Type B pancreatic cell (in vitro differentiated cells): ENCODE measurements at regions not wholly inside any gene's neighbourhood (a gene's known extent, or its start where the extent isn't known, plus 50 kb on each side); places are given as distances from the start of the nearest gene placed in this dataset.
"Not testable (repeated sequence)": the region's sequence is repeated elsewhere in the genome, so short reads cannot be mapped to it uniquely, and the experiment has no call there.

Experiments used
- DNase-seq: peaks from one replicate; pipeline ENCODE4 v3.0.0; 2021; ENCODE audit warnings: mixed read lengths; ENCODE audit not compliant: unreplicated experiment; ENCODE audit errors: extremely low spot score
- H3K27ac Mint-ChIP-seq: 2 replicates; pipeline ENCODE4 v1.8.0; 2021; ENCODE audit warnings: mild to moderate bottlenecking, mixed read lengths
- H3K27me3 Mint-ChIP-seq: 2 replicates; pipeline ENCODE4 v1.8.0; 2021; ENCODE audit warnings: mixed read lengths
- H3K36me3 Mint-ChIP-seq: 2 replicates; pipeline ENCODE4 v1.8.0; 2021; ENCODE audit warnings: mixed read lengths
- H3K4me1 Mint-ChIP-seq: one replicate; pipeline ENCODE4 v1.8.0; 2021; ENCODE audit warnings: mixed read lengths; ENCODE audit not compliant: unreplicated experiment
- H3K4me3 Mint-ChIP-seq: 2 replicates; pipeline ENCODE4 v1.8.0; 2021; ENCODE audit warnings: mild to moderate bottlenecking, mixed read lengths
- H3K9me3 Mint-ChIP-seq: 2 replicates; pipeline ENCODE4 v1.8.0; 2021; ENCODE audit warnings: mixed read lengths

DNA sequence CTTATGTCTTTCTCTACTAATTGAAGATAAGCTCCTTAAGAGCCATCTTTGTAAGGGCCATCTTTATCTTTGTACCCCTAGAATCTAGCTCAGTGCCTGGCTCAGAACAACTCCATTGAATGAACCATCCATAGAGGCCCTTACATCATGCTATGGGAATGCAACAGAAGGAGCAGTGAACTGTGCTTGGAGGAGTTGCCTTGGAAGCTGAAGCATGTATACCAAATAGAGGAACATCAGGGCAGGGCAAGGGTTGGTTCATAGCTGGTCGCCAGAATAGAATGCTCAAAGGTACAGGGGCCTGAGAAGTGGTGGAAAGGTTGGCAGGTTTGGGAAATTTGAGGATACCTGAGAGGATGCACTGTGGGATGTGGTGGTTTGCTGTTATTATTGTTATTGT, 105.8 kb upstream of the NBPF19 start:
- not testable (repeated sequence) for H3K36me3 Mint-ChIP-seq, H3K9me3 Mint-ChIP-seq, H3K27me3 Mint-ChIP-seq, DNase-seq, H3K27ac Mint-ChIP-seq, H3K4me3 Mint-ChIP-seq, H3K4me1 Mint-ChIP-seq

DNA sequence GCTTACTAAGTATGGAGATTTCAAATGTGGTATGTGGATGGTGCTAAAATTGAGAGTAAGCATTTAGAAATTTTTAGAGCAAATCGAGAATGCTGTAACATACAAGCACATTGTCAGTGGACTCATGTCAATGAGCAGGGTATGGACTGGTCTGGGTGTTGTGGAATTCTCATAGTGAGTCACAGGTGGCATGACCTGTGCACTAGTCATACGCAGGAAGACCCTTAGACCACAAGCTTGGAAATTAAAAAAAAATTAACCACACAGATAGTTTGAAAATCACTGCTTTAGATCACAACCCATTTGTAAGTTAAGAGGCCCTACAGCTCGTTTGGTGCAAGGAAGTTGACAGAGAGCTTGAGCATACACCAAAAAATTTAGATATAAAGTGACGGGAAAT, 102.9 kb upstream of the NBPF19 start:
- H3K36me3 Mint-ChIP-seq, H3K27ac Mint-ChIP-seq, H3K27me3 Mint-ChIP-seq, H3K4me1 Mint-ChIP-seq, H3K4me3 Mint-ChIP-seq, DNase-seq, H3K9me3 Mint-ChIP-seq: not testable (repeated sequence)

DNA sequence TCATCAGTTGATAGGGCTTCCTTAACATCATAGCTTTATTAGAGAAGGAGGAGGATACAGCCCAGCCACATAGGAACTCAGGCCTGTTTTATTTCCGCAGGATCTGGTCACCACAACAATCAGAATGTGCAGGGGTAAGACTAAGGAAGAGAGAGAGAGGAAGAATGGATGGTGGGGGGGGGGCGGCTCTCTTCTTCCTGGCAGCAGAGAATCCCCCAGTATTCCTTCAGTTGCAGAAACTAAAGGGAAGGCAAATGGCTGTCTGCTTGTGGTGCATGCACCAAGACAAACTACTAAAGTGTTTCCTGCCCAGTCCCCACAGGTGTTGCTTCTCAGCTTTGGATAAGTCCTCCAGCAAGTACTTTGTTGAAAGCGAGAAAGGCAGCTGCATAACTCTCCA, 96.4 kb upstream of the NBPF19 start:
- H3K4me1 Mint-ChIP-seq, H3K27ac Mint-ChIP-seq, H3K36me3 Mint-ChIP-seq, H3K27me3 Mint-ChIP-seq, DNase-seq, H3K4me3 Mint-ChIP-seq, H3K9me3 Mint-ChIP-seq: not testable (repeated sequence)

DNA sequence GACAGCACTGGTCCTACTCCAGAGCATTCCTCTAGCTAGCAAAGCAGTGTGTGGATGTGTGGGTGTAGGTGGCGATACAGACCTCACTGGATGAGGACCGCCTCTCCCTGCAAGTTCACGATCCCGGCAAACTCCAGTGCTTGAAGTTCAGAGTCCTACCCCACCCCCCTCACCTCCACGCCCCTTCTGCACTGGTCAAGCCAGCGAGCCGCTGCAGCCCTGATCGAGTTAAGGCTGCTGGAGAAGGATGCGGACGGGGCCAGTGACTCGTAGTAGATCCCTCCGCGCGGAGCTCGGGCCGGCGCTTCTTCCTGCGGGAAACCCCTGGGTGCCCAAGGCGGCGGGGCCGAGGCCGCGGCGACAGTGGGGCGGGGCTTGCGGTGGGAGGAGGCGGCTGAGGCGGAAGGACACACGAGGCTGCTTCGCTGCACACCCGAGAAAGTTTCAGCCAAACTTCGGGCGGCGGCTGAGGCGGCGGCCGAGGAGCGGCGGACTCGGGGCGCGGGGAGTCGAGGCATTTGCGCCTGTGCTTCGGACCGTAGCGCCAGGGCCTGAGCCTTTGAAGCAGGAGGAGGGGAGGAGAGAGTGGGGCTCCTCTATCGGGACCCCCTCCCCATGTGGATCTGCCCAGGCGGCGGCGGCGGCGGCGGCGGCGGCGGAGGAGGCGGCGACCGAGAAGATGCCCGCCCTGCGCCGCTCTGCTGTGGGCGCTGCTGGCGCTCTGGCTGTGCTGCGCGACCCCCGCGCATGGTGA, 84.5 kb upstream of the NBPF19 start:
- not testable (repeated sequence) for H3K9me3 Mint-ChIP-seq, H3K27ac Mint-ChIP-seq, H3K36me3 Mint-ChIP-seq, H3K4me1 Mint-ChIP-seq, H3K27me3 Mint-ChIP-seq
- H3K4me3 Mint-ChIP-seq: peak overlapping the region; percentile 85
- DNase-seq: peak; percentile 80

DNA sequence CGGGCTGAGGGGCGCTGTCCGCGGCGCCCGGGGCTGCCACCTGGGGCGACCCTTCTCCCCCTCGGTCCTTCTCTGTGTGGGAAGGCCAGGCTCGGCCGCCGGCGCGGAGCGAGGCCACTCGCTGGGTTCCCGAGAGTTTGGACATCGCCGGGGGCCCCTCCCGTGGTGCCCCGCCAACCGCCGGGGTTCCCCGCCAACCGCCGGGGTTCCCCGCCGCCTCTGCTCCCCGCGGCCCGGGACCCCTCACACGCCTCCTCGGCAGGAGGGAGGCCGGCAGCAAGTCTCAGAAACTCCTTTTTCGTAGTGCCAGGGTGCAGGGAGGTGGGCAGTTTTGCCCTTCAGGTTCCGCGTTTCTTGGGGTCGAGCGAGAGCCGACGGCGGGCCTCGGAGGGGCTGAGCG, 83.9 kb upstream of the NBPF19 start:
- DNase-seq, H3K9me3 Mint-ChIP-seq, H3K27me3 Mint-ChIP-seq, H3K36me3 Mint-ChIP-seq, H3K27ac Mint-ChIP-seq, H3K4me1 Mint-ChIP-seq, H3K4me3 Mint-ChIP-seq: not testable (repeated sequence)

DNA sequence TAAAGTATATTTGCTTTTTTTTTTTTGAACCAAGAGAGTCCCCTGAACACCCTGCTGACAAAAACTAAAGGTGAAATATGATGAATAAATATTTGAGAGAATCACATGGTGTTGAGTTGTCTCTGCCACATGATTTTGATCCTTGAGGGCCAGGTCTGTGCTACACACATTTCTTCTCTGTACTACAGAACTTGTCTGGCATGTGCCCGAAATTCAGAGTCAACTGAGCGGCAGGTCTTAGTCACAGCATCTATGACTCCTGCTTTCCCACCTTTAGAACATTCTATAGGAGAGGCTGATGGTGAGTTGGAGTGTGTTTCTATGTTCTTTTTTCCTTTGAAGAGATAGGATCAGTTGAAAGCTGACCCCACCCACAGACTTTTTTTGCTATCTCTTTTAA, 79.0 kb upstream of the NBPF19 start:
- not testable (repeated sequence) for DNase-seq, H3K4me3 Mint-ChIP-seq

DNA sequence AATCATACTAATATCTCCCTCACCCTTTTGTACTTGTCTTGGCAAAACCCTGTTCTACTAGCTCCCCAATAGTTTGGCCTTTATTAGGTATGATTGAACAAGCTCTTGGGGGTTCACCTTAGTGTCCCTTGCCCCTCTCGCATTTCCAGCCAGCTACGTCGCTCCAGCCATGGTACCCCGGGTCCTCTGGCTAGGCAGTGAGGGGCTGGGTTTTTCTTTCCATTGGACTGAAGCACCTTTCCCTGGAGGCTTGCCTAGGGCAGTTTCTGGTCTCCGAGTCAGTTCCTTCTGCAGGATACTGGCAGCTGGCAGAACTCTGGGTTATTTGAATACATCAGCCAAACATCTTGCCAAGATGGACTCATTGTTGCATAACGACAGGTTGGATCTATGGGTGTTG, 76.3 kb upstream of the NBPF19 start:
- H3K27me3 Mint-ChIP-seq, DNase-seq, H3K4me1 Mint-ChIP-seq, H3K36me3 Mint-ChIP-seq, H3K9me3 Mint-ChIP-seq: not testable (repeated sequence)
- H3K4me3 Mint-ChIP-seq: peak overlapping the region; percentile 77
- H3K27ac Mint-ChIP-seq: peak overlapping the region; percentile 87

More for the DNA sequence above, 79.0 kb upstream of the NBPF19 start:
- not testable (repeated sequence) for H3K27me3 Mint-ChIP-seq, H3K9me3 Mint-ChIP-seq, H3K36me3 Mint-ChIP-seq, H3K4me1 Mint-ChIP-seq, H3K27ac Mint-ChIP-seq

DNA sequence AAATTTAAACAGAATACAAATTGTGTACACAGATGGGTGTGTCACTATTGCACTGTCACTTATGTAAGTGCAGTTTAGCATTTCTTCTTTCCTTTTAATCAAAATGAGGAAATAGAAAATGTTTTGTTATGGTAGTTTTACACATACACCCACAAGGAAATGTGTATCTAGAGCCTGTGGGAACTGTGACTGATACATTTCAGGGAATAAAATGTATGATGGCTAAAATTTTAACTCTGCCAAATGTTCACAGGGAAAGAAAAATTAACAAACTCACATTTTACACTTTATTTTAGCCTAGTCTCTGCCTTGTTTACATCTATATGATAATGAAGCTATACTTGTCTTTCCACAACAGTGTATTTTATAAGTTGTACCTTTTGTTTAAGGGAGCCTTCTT, 66.4 kb upstream of the NBPF19 start:
- H3K9me3 Mint-ChIP-seq, H3K27me3 Mint-ChIP-seq, H3K4me1 Mint-ChIP-seq, H3K4me3 Mint-ChIP-seq, H3K27ac Mint-ChIP-seq, DNase-seq, H3K36me3 Mint-ChIP-seq: not testable (repeated sequence)

DNA sequence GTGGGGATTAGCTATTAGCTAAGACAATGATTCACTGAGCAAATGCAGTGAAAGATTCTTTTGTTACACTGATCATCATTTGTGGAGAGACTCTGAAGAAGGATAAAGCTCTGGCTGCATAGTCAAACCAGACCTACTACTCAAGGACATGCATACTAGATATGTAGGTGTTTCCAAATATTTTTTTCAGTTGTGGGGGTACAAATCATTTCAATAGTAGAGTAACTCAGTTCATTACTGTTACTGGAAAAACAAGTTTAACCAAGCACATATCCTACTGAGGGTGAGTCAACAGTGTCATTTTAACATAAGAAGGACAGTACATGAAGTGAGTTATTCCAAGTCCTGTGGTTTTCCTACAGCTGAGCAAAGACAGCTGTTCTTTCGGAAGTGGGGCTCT, 59.5 kb upstream of the NBPF19 start:
- not testable (repeated sequence) for H3K36me3 Mint-ChIP-seq

DNA sequence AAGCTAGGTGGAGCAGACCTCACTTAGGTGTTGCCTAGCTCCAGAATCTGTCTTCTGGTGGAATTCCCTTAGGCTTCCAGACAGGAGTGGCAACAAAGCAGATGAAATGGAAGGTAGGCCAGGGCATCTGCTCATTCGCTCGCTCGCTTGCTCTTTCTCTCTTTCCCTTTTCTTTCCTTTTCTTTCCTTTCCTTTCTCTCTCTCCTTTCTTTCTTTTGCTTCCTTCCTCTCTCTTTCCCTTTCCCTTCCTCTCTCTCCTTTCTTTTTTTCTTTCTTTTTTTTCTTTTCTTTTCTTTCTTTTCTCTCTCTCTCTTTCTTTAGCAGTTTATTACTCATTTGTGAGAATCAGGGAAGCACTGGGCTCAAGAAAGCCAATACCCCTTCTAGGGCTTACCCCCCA, 56.1 kb upstream of the NBPF19 start:
- H3K27ac Mint-ChIP-seq, H3K4me3 Mint-ChIP-seq, H3K27me3 Mint-ChIP-seq, H3K36me3 Mint-ChIP-seq, DNase-seq, H3K4me1 Mint-ChIP-seq, H3K9me3 Mint-ChIP-seq: not testable (repeated sequence)

More for the DNA sequence above, 59.5 kb upstream of the NBPF19 start:
- H3K27me3 Mint-ChIP-seq, DNase-seq, H3K9me3 Mint-ChIP-seq, H3K27ac Mint-ChIP-seq, H3K4me1 Mint-ChIP-seq, H3K4me3 Mint-ChIP-seq: not testable (repeated sequence)

DNA sequence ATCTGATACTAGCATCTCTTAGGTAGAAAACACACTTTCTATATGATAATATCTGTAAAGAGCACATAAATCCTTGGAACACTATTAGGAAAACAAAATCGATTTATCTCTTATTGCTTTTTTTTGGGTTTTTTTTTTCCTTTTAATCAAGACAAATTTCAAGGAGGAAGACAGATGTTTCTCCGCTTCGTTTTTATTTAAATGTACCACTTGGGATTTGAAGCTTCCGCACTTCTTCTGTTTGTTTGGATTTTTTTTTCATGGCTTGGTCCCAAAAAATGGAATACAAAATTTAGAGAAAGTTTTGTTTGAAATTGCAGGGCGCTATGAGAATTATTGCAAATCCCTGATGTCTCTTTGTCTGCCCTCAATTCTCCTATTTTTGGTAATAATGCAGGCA, 51.7 kb upstream of the NBPF19 start:
- H3K27ac Mint-ChIP-seq, H3K4me1 Mint-ChIP-seq, H3K36me3 Mint-ChIP-seq, H3K27me3 Mint-ChIP-seq, H3K9me3 Mint-ChIP-seq, DNase-seq, H3K4me3 Mint-ChIP-seq: not testable (repeated sequence)
